PC-9 (cell line): ENCODE measurements at regions not wholly inside any gene's neighbourhood (a gene's known extent, or its start where the extent isn't known, plus 50 kb on each side); places are given as distances from the start of the nearest gene placed in this dataset.

Experiments used
- BruUV-seq: library from RNA; stranded (reverse); fragments of 400-500 nt; replicated peaks from 2 replicates; lab custom pipeline; 2021; lab: Mats Ljungman, UMichigan
- CTCF ChIA-PET: fragments of 300-600 bp; sonication (Branson Sonifier 250); formaldehyde crosslinking; loops from one replicate; lab custom pipeline; 2022; ENCODE audit warnings: antibody characterized with exemption; lab: Charles Lee
- POLR2A ChIA-PET: fragments of 300-600 bp; sonication (Branson Sonifier 250); formaldehyde crosslinking; loops from one replicate; lab custom pipeline; 2022; ENCODE audit warnings: antibody characterized with exemption; ENCODE audit not compliant: unreplicated experiment; lab: Charles Lee
- DNase-seq, 2 experiments: peaks; one replicate each; pipeline versions ENCODE4 v3.0.0 to v3.0.0-alpha.2; 2015 to 2022; ENCODE audit warnings: mixed read lengths in 1 of 2
- H2AFZ ChIP-seq: fragments of 200-600 bp; sonication (generic); 2 replicates; pipeline ENCODE4 v1.8.1; 2017; ENCODE audit warnings: antibody characterized with exemption
- H3F3A ChIP-seq: fragments of 200-600 bp; sonication (generic); 2 replicates; pipeline ENCODE4 v1.8.1; 2017; ENCODE audit warnings: antibody characterized with exemption, mild to moderate bottlenecking, low read depth; ENCODE audit not compliant: insufficient read depth
- H3K27ac ChIP-seq: fragments of 200-600 bp; sonication (generic); 2 replicates; pipeline ENCODE4 v1.6.1; 2016; ENCODE audit warnings: mixed run types
- H3K27me3 ChIP-seq: fragments of 200-600 bp; sonication (generic); 2 replicates; pipeline ENCODE4 v1.6.1; 2016; ENCODE audit warnings: low read depth, mixed run types; ENCODE audit not compliant: insufficient read depth
- H3K36me3 ChIP-seq: fragments of 200-600 bp; sonication (generic); 2 replicates; pipeline ENCODE4 v1.6.1; 2016; ENCODE audit warnings: low read depth, mixed run types
- H3K4me1 ChIP-seq: fragments of 200-600 bp; sonication (generic); replicated peaks from 2 replicates; pipeline ENCODE4 v1.6.1; 2016; ENCODE audit warnings: mixed run types; ENCODE audit not compliant: insufficient read depth
- H3K4me2 ChIP-seq: fragments of 200-600 bp; sonication (generic); 2 replicates; pipeline ENCODE4 v1.6.1; 2017; ENCODE audit warnings: mixed run types
- H3K4me3 ChIP-seq: fragments of 200-600 bp; sonication (generic); 2 replicates; pipeline ENCODE4 v1.6.1; 2016; ENCODE audit warnings: mixed run types
- H3K79me2 ChIP-seq: fragments of 200-600 bp; sonication (generic); 2 replicates; pipeline ENCODE4 v1.6.1; 2017; ENCODE audit warnings: low read depth, mixed run types
- H3K9me2 ChIP-seq: fragments of 200-600 bp; sonication (generic); 2 replicates; pipeline ENCODE4 v1.8.1; 2017; ENCODE audit warnings: mild to moderate bottlenecking; ENCODE audit not compliant: insufficient read depth
- H3K9me3 ChIP-seq: fragments of 200-600 bp; sonication (generic); 2 replicates; pipeline ENCODE4 v1.8.1; 2016; ENCODE audit warnings: low read depth; ENCODE audit not compliant: insufficient read depth
- H4K20me1 ChIP-seq: fragments of 200-600 bp; sonication (generic); 2 replicates; pipeline ENCODE4 v1.8.1; 2017; ENCODE audit not compliant: insufficient read depth
- CTCF ChIP-seq: fragments of 200-600 bp; sonication (generic); conservative IDR thresholded peaks from 2 replicates; pipeline ENCODE4 v1.6.1; 2017; ENCODE audit warnings: mixed run types, antibody characterized with exemption, mild to moderate bottlenecking, moderate library complexity
- EZH2 ChIP-seq: fragments of 200-600 bp; sonication (generic); IDR thresholded peaks from 2 replicates; pipeline ENCODE4 v1.8.0; 2017; ENCODE audit warnings: antibody characterized with exemption, low read depth
- intact Hi-C: fragments of 100-400 bp; cut with micrococcal nuclease; formaldehyde crosslinking; loops from one replicate; pipeline ENCODE4 v1.10.0; 2022; ENCODE audit not compliant: unreplicated experiment

- Histone ChIP-seq H3K79me2 (no peaks in the 10 kb centered on the region), H3K27ac (no peak overlapping the region), H3K9me3 (no peaks in the 10 kb centered on the region), H3F3A (no peaks in the 10 kb centered on the region), H3K9me2 (no peaks in the 10 kb centered on the region), H3K4me3 (no peak overlapping the region), H2AFZ (no peak overlapping the region), H3K4me2 (no peak overlapping the region), H3K36me3 (no peaks in the 10 kb centered on the region), H4K20me1 (no peaks in the 10 kb centered on the region), H3K4me1 (peaks cover 17% of the 10 kb centered on the region), H3K27me3 (no peaks in the 10 kb centered on the region)
- BruUV-seq, result no TSS peak
- ChIA-PET POLR2A (no interaction called here), CTCF (no interaction called here)
- TF ChIP-seq EZH2 (no peak), CTCF (no peak)
- DNase-seq, result no peak
- intact Hi-C loops, result no loop called here
Observed at GRCh38 chr2:160566717-160567116, 73.1 kb upstream of the RBMS1 start.

GRCh38 chr2:160568856-160569255, 75.2 kb upstream of the RBMS1 start:
- BruUV-seq, result no TSS peak

GRCh38 chr2:160570376-160570775, 76.8 kb upstream of the RBMS1 start:
- intact Hi-C loops, result no loop called here
- Histone ChIP-seq H3K36me3 (no peaks in the 10 kb centered on the region), H3K9me3 (no peaks in the 10 kb centered on the region), H3K4me1 (no peaks in the 10 kb centered on the region), H3K27me3 (no peaks in the 10 kb centered on the region), H3K79me2 (no peaks in the 10 kb centered on the region), H3K4me2 (no peak overlapping the region), H2AFZ (no peak overlapping the region), H3F3A (no peaks in the 10 kb centered on the region), H3K9me2 (no peaks in the 10 kb centered on the region), H3K27ac (no peak overlapping the region), H4K20me1 (no peaks in the 10 kb centered on the region), H3K4me3 (no peak overlapping the region)
- ChIA-PET POLR2A (no interaction called here), CTCF (no interaction called here)
- TF ChIP-seq EZH2 (no peak), CTCF (no peak)
- no TSS peak for BruUV-seq
- DNase-seq, result no peak

More at GRCh38 chr2:160568856-160569255, 75.2 kb upstream of the RBMS1 start:
- H3K9me3 ChIP-seq, result no peaks in the 10 kb centered on the region
- H3K27me3 ChIP-seq, result no peaks in the 10 kb centered on the region
- no peak overlapping the region for H2AFZ ChIP-seq
- no peak overlapping the region for H3K4me2 ChIP-seq
- H3F3A ChIP-seq, result no peaks in the 10 kb centered on the region
- H3K4me3 ChIP-seq, result no peak overlapping the region
- no peaks in the 10 kb centered on the region for H3K36me3 ChIP-seq
- intact Hi-C loops, result no loop called here
- H3K4me1 ChIP-seq, result no peaks in the 10 kb centered on the region
- no peak for TF ChIP-seq CTCF
- no peak for TF ChIP-seq EZH2
- H3K27ac ChIP-seq, result no peak overlapping the region
- DNase-seq, result no peak
- ChIA-PET POLR2A (no interaction called here), CTCF (no interaction called here)
- no peaks in the 10 kb centered on the region for H4K20me1 ChIP-seq
- H3K9me2 ChIP-seq, result no peaks in the 10 kb centered on the region
- no peaks in the 10 kb centered on the region for H3K79me2 ChIP-seq
